MM.1S (cell line): ENCODE measurements at regions not wholly inside any gene's neighbourhood (a gene's known extent, or its start where the extent isn't known, plus 50 kb on each side); places are given as distances from the start of the nearest gene placed in this dataset.

Source experiments
- DNase-seq: peaks from one replicate; pipeline ENCODE4 v3.0.0-alpha.2; 2015
- H2AFZ ChIP-seq: fragments of 300-600 bp; sonication (generic); 2 replicates; pipeline ENCODE4 v1.6.0; 2016; ENCODE audit warnings: antibody characterized with exemption, low read length
- H3F3A ChIP-seq: fragments of 300-600 bp; sonication (generic); 2 replicates; pipeline ENCODE4 v1.6.1; 2016; ENCODE audit warnings: mild to moderate bottlenecking, antibody characterized with exemption, low read length, moderate library complexity, mixed read lengths; ENCODE audit not compliant: insufficient read depth
- H3K27ac ChIP-seq: fragments of 300-600 bp; sonication (generic); 2 replicates; pipeline ENCODE4 v1.5.1; 2016; ENCODE audit warnings: mild to moderate bottlenecking, low read length
- H3K27me3 ChIP-seq: fragments of 300-600 bp; sonication (generic); replicated peaks from 2 replicates; pipeline ENCODE4 v1.6.0; 2016; ENCODE audit warnings: low read length; ENCODE audit not compliant: insufficient read depth
- H3K36me3 ChIP-seq: fragments of 300-600 bp; sonication (generic); replicated peaks from 2 replicates; pipeline ENCODE4 v1.6.1; 2016; ENCODE audit warnings: mild to moderate bottlenecking, low read length, mixed read lengths; ENCODE audit not compliant: insufficient read depth
- H3K4me1 ChIP-seq: fragments of 300-600 bp; sonication (generic); 2 replicates; pipeline ENCODE4 v1.6.1; 2016; ENCODE audit warnings: low read length, mixed read lengths
- H3K4me2 ChIP-seq: fragments of 300-600 bp; sonication (generic); 2 replicates; pipeline ENCODE4 v1.6.0; 2016; ENCODE audit warnings: low read depth, low read length
- H3K4me3 ChIP-seq: fragments of 300-600 bp; sonication (generic); 2 replicates; pipeline ENCODE4 v1.5.1; 2016; ENCODE audit warnings: low read length, mixed read lengths
- H3K79me2 ChIP-seq: fragments of 300-600 bp; sonication (generic); 2 replicates; pipeline ENCODE4 v1.6.1; 2016; ENCODE audit warnings: mixed run types, low read length, mixed read lengths
- H3K9ac ChIP-seq: fragments of 300-600 bp; sonication (generic); 2 replicates; pipeline ENCODE4 v1.6.1; 2016; ENCODE audit warnings: low read length, mixed read lengths
- H3K9me2 ChIP-seq: fragments of 300-600 bp; sonication (generic); replicated peaks from 2 replicates; pipeline ENCODE4 v1.6.1; 2016; ENCODE audit warnings: mild to moderate bottlenecking, low read length, mixed read lengths; ENCODE audit not compliant: insufficient read depth
- H3K9me3 ChIP-seq: fragments of 300-600 bp; sonication (generic); replicated peaks from 2 replicates; pipeline ENCODE4 v1.6.1; 2016; ENCODE audit warnings: mild to moderate bottlenecking, low read length, mixed read lengths; ENCODE audit not compliant: insufficient read depth
- H4K20me1 ChIP-seq: fragments of 300-600 bp; sonication (generic); 2 replicates; pipeline ENCODE4 v1.6.1; 2016; ENCODE audit warnings: mild to moderate bottlenecking, low read length, moderate library complexity, mixed read lengths; ENCODE audit not compliant: insufficient read depth
- CTCF ChIP-seq: fragments of 300-600 bp; sonication (generic); IDR thresholded peaks from 2 replicates; pipeline ENCODE4 v1.5.1; 2016; ENCODE audit warnings: antibody characterized with exemption, low read length, mixed read lengths
- EZH2 ChIP-seq: fragments of 300-600 bp; sonication (generic); optimal IDR thresholded peaks from 2 replicates; pipeline ENCODE3; 2017; ENCODE audit warnings: low read depth, mild to moderate bottlenecking, antibody characterized with exemption, low read length, mixed read lengths
- EZH2phosphoT487 ChIP-seq: fragments of 300-600 bp; sonication (generic); IDR thresholded peaks from 2 replicates; pipeline ENCODE4 v1.6.1; 2018; ENCODE audit warnings: antibody characterized with exemption, low read length

GRCh38 chr4:166622425-166622977 is 611.8 kb downstream of the SPOCK3 start:
- H3K79me2 ChIP-seq: no peaks in the 10 kb centered on the region
- H3K9ac ChIP-seq: no peak overlapping the region
- H3F3A ChIP-seq: no peaks in the 10 kb centered on the region
- no peaks in the 10 kb centered on the region for H3K9me3 ChIP-seq
- H2AFZ ChIP-seq: no peak overlapping the region
- TF ChIP-seq EZH2: no peak
- TF ChIP-seq CTCF: no peak
- TF ChIP-seq EZH2phosphoT487: no peak
- H3K27me3 ChIP-seq: no peaks in the 10 kb centered on the region
- DNase-seq: no peak
- no peak overlapping the region for H3K4me2 ChIP-seq
- H3K9me2 ChIP-seq: no peaks in the 10 kb centered on the region
- H3K4me3 ChIP-seq: no peak overlapping the region
- no peak overlapping the region for H3K27ac ChIP-seq
- no peaks in the 10 kb centered on the region for H3K4me1 ChIP-seq
- H3K36me3 ChIP-seq: no peaks in the 10 kb centered on the region
- no peaks in the 10 kb centered on the region for H4K20me1 ChIP-seq

- DNase-seq: no peak
- TF ChIP-seq CTCF: no peak
- TF ChIP-seq EZH2: no peak
- no peak for TF ChIP-seq EZH2phosphoT487
- no peaks in the 10 kb centered on the region for H3K36me3 ChIP-seq
- H2AFZ ChIP-seq: no peak overlapping the region
- H3K27me3 ChIP-seq: no peaks in the 10 kb centered on the region
- H3K9me2 ChIP-seq: no peaks in the 10 kb centered on the region
- no peak overlapping the region for H3K4me2 ChIP-seq
- no peaks in the 10 kb centered on the region for H4K20me1 ChIP-seq
- H3F3A ChIP-seq: no peaks in the 10 kb centered on the region
- no peaks in the 10 kb centered on the region for H3K9me3 ChIP-seq
- no peak overlapping the region for H3K27ac ChIP-seq
- no peak overlapping the region for H3K9ac ChIP-seq
- no peak overlapping the region for H3K4me3 ChIP-seq
- H3K4me1 ChIP-seq: no peaks in the 10 kb centered on the region
- no peaks in the 10 kb centered on the region for H3K79me2 ChIP-seq
These were observed 609.2 kb downstream of the SPOCK3 start for GRCh38 chr4:166625018-166625637.

- Histone ChIP-seq H3K79me2 (no peaks in the 10 kb centered on the region), H3K27ac (no peak overlapping the region), H3K9ac (no peak overlapping the region), H4K20me1 (no peaks in the 10 kb centered on the region), H3K36me3 (no peaks in the 10 kb centered on the region), H3K9me3 (no peaks in the 10 kb centered on the region), H3K4me1 (no peaks in the 10 kb centered on the region), H3K27me3 (no peaks in the 10 kb centered on the region), H3F3A (no peaks in the 10 kb centered on the region), H3K4me2 (no peak overlapping the region), H3K4me3 (no peak overlapping the region), H3K9me2 (no peaks in the 10 kb centered on the region), H2AFZ (no peak overlapping the region)
- DNase-seq: no peak
- no peak for TF ChIP-seq EZH2
- TF ChIP-seq EZH2phosphoT487: no peak
- no peak for TF ChIP-seq CTCF
These were observed 605.8 kb downstream of the SPOCK3 start for GRCh38 chr4:166628454-166628853.
